22Rv1 (cell line): ENCODE measurements at regions not wholly inside any gene's neighbourhood (a gene's known extent, or its start where the extent isn't known, plus 50 kb on each side); places are given as distances from the start of the nearest gene placed in this dataset.

Experiments used
- CTCF ChIP-seq: fragments of 450-650 bp; IDR thresholded peaks from 2 replicates; pipeline ENCODE4 v1.5.1; 2017; ENCODE audit warnings: mild to moderate bottlenecking
- ZFX ChIP-seq: fragments of 450-650 bp; IDR thresholded peaks from 2 replicates; pipeline ENCODE4 v1.6.1; 2017; ENCODE audit warnings: antibody characterized with exemption, borderline replicate concordance

- no peak for TF ChIP-seq CTCF
- TF ChIP-seq ZFX = no peak
Measured at GRCh38 chr10:61071580-61071979, 127.6 kb upstream of the RHOBTB1 start.
